Nephron progenitor cell (in vitro differentiated cells): ENCODE measurements at regions not wholly inside any gene's neighbourhood (a gene's known extent, or its start where the extent isn't known, plus 50 kb on each side); places are given as distances from the start of the nearest gene placed in this dataset.

ENCODE experiments used
- DNase-seq: peaks from one replicate; pipeline ENCODE4 v3.0.0; 2021
- H3K27ac Mint-ChIP-seq: 2 replicates; pipeline ENCODE4 v1.8.0; 2021; ENCODE audit warnings: mild to moderate bottlenecking, moderate library complexity, mixed read lengths
- H3K27me3 Mint-ChIP-seq: 2 replicates; pipeline ENCODE4 v1.8.0; 2021; ENCODE audit warnings: mild to moderate bottlenecking, low read depth, mixed read lengths; ENCODE audit not compliant: poor library complexity
- H3K36me3 Mint-ChIP-seq: 2 replicates; pipeline ENCODE4 v1.8.0; 2021; ENCODE audit warnings: low read depth, mixed read lengths
- H3K4me1 Mint-ChIP-seq: 2 replicates; pipeline ENCODE4 v1.8.0; 2021; ENCODE audit warnings: mixed read lengths
- H3K4me3 Mint-ChIP-seq: 2 replicates; pipeline ENCODE4 v1.8.0; 2021; ENCODE audit warnings: mild to moderate bottlenecking, moderate library complexity, mixed read lengths
- H3K9me3 Mint-ChIP-seq: 2 replicates; pipeline ENCODE4 v1.8.0; 2021; ENCODE audit warnings: mild to moderate bottlenecking, moderate library complexity, mixed read lengths
- TF ChIP-seq, protein P1 (sequence below): fragments of 200-600 bp; sonication (generic); IDR thresholded peaks from 2 replicates; pipeline ENCODE4 v1.5.0; 2021; ENCODE audit warnings: antibody characterized with exemption

DNA sequence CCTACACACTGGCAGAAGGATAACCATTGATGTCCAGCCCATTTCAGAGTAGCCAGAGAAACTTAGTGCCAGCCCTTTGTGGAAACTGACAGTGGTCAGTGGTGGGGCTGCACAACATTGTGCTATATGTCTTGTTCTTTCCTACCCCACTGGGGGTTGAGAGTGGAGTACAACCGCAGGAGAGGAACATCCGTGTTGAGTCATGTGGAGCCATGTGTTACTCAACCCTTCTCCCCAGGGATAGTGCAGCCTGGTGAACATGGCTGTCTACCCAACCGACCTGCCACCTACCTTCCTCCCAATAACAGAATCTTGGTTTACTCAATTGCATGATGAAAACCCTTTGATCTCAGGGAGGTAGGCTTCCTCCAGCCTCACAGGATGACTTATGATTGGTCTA, 65.3 kb upstream of the MAPK4 start:
- Mint-ChIP-seq H3K27ac (no peak overlapping the region), H3K4me1 (no peaks in the 10 kb centered on the region), H3K9me3 (peaks cover 33% of the 10 kb centered on the region), H3K4me3 (no peak overlapping the region), H3K27me3 (peaks cover 4% of the 10 kb centered on the region), H3K36me3 (no peaks in the 10 kb centered on the region)
- no peak for DNase-seq
- TF ChIP-seq, protein P1, sequence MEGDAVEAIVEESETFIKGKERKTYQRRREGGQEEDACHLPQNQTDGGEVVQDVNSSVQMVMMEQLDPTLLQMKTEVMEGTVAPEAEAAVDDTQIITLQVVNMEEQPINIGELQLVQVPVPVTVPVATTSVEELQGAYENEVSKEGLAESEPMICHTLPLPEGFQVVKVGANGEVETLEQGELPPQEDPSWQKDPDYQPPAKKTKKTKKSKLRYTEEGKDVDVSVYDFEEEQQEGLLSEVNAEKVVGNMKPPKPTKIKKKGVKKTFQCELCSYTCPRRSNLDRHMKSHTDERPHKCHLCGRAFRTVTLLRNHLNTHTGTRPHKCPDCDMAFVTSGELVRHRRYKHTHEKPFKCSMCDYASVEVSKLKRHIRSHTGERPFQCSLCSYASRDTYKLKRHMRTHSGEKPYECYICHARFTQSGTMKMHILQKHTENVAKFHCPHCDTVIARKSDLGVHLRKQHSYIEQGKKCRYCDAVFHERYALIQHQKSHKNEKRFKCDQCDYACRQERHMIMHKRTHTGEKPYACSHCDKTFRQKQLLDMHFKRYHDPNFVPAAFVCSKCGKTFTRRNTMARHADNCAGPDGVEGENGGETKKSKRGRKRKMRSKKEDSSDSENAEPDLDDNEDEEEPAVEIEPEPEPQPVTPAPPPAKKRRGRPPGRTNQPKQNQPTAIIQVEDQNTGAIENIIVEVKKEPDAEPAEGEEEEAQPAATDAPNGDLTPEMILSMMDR, result no peak

- Mint-ChIP-seq H3K4me1 (peaks cover 6% of the 10 kb centered on the region), H3K9me3 (peaks cover 5% of the 10 kb centered on the region), H3K36me3 (no peaks in the 10 kb centered on the region), H3K27me3 (peaks cover 9% of the 10 kb centered on the region), H3K27ac (no peak overlapping the region), H3K4me3 (no peak overlapping the region)
- no peak for DNase-seq
- TF ChIP-seq, protein P1, result no peak
These were observed 53.5 kb upstream of the MAPK4 start for GRCh38 chr18:50506362-50506761.

GRCh38 chr18:50507120-50507590, 52.7 kb upstream of the MAPK4 start:
- Mint-ChIP-seq H3K27me3 (peaks cover 2% of the 10 kb centered on the region), H3K4me1 (peaks cover 6% of the 10 kb centered on the region), H3K9me3 (peaks cover 1% of the 10 kb centered on the region), H3K4me3 (no peak overlapping the region), H3K27ac (no peak overlapping the region), H3K36me3 (no peaks in the 10 kb centered on the region)
- DNase-seq, result peak; percentile 67
- TF ChIP-seq, protein P1, result peak; percentile 87

DNA sequence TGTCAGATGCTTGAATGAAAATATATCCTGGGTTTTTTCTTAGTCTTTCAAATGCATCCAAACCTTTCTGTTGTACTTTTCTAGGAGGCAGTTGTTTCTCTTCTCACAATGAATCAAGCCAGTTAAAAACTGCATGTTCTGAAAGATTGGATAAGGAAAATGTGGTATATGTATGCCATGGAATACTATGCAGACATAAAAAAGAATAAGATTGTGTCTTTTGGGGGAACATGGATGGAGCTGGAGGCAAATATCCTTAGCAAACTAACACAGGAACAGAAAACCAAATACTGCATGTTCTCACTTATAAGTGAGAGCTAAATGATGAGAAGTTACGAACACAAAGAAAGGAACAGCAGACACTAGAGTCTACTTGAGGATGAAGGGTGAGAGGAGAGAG, 51.7 kb upstream of the MAPK4 start:
- no peak overlapping the region for H3K27ac Mint-ChIP-seq
- TF ChIP-seq, protein P1, result no peak
- H3K4me3 Mint-ChIP-seq, result no peak overlapping the region
- no peak for DNase-seq
- peaks cover 6% of the 10 kb centered on the region for H3K4me1 Mint-ChIP-seq
- H3K36me3 Mint-ChIP-seq, result no peaks in the 10 kb centered on the region
- peaks cover 2% of the 10 kb centered on the region for H3K27me3 Mint-ChIP-seq
- no peaks in the 10 kb centered on the region for H3K9me3 Mint-ChIP-seq

DNA sequence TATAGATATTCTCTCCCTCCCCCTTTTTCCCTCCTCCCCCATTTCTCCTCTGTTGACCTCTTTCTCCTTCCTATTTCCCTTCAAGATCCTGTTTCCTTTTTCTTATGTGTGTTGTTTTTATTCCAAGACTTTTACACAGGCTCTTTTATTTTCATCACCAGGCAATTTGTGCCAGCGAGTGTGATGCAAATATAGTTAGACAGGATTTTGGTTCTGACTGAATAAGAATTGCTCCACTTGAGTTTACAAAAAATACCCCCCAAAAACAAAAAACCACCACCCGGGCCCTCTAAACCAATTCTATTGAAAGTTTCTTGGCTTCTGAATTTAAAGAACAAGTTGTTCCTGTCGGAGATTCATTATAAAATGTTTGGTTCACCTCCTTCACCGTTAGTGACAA, 50.9 kb upstream of the MAPK4 start:
- H3K36me3 Mint-ChIP-seq, result no peaks in the 10 kb centered on the region
- peaks cover 6% of the 10 kb centered on the region for H3K4me1 Mint-ChIP-seq
- H3K9me3 Mint-ChIP-seq, result no peaks in the 10 kb centered on the region
- H3K4me3 Mint-ChIP-seq, result no peak overlapping the region
- peaks cover 2% of the 10 kb centered on the region for H3K27me3 Mint-ChIP-seq
- no peak overlapping the region for H3K27ac Mint-ChIP-seq
- TF ChIP-seq, protein P1, result no peak
- DNase-seq, result no peak
